Gastrocnemius medialis (tissue), 4 donors: ENCODE measurements at regions not wholly inside any gene's neighbourhood (a gene's known extent, or its start where the extent isn't known, plus 50 kb on each side); places are given as distances from the start of the nearest gene placed in this dataset.
A peak's percentile ranks its signal among the peaks of the same experiment; 100 is the strongest.

Source experiments
- ATAC-seq, 2 donors: fragments of 150-250 bp; one replicate each; pipeline ENCODE4 v1.9.1; 2016
- DNase-seq, 2 donors: peaks; one replicate each; pipeline ENCODE4 v3.0.0-alpha.2; 2019
- H3K27ac ChIP-seq, 4 donors: fragments of 200-600 bp; sonication (generic); 1 replicate in 1 of 4; 2 replicates in 3 of 4; pipeline ENCODE4 v1.5.1; 2016 to 2018; ENCODE audit warnings: mild to moderate bottlenecking in 2 of 4, moderate library complexity in 1 of 4
- H3K27me3 ChIP-seq, 3 donors: fragments of 200-600 bp; sonication (generic) in 2 of 3; 1 replicate in 1 of 3; 2 replicates in 2 of 3; pipeline versions ENCODE4 v1.5.1 to v1.6.0; 2016 to 2019; ENCODE audit warnings: mild to moderate bottlenecking in 1 of 3, moderate library complexity in 1 of 3
- H3K36me3 ChIP-seq, 2 donors: fragments of 200-600 bp; sonication (generic) in 1 of 2; one replicate each; pipeline ENCODE4 v1.5.1; 2017 to 2018
- H3K4me1 ChIP-seq, 2 donors: fragments of 200-600 bp; sonication (generic) in 1 of 2; one replicate each; pipeline ENCODE4 v1.5.1; 2016 to 2017; ENCODE audit warnings: mild to moderate bottlenecking in 2 of 2
- H3K4me3 ChIP-seq, 4 donors: fragments of 200-600 bp; sonication (generic) in 3 of 4; 1 replicate in 1 of 4; 2 replicates in 3 of 4; pipeline ENCODE4 v1.5.1; 2016 to 2019; ENCODE audit warnings: mild to moderate bottlenecking in 2 of 4
- H3K9me3 ChIP-seq, 3 donors: fragments of 200-600 bp; sonication (generic) in 2 of 3; 1 replicate in 1 of 3; 2 replicates in 2 of 3; pipeline ENCODE4 v1.5.1; 2016 to 2019
- POLR2A ChIP-seq, 2 donors: fragments of 450-650 bp; IDR thresholded peaks; one replicate each; pipeline ENCODE4 v1.6.1; 2017; ENCODE audit warnings: antibody characterized with exemption in 2 of 2, mild to moderate bottlenecking in 2 of 2, moderate library complexity in 2 of 2
- in situ Hi-C, 4 donors: fragments of 200-750 bp; cut with MboI; loops; one replicate each; pipeline versions ENCODE4 v1.15.0 to v1.8.0; 2017; ENCODE audit warnings: low sequenced_read_pairs in 4 of 4
- intact Hi-C: fragments of 100-400 bp; cut with DNase I; formaldehyde crosslinking; loops from one replicate; pipeline ENCODE4 v1.15.1; 2023; ENCODE audit warnings: low total_unique reads
- TF ChIP-seq, protein P1 (sequence below), 5 experiments: fragments of 450-650 bp in 3 of 5; fragments of 200-600 bp in 2 of 5; sonication (generic) in 2 of 5; IDR thresholded peaks in 4 of 5; conservative IDR thresholded peaks in 1 of 5; 1 replicate in 4 of 5; 2 replicates in 1 of 5; pipeline ENCODE4 v1.5.1; 2016 to 2019; ENCODE audit warnings: antibody characterized with exemption in 5 of 5, mild to moderate bottlenecking in 3 of 5, moderate library complexity in 3 of 5

DNA sequence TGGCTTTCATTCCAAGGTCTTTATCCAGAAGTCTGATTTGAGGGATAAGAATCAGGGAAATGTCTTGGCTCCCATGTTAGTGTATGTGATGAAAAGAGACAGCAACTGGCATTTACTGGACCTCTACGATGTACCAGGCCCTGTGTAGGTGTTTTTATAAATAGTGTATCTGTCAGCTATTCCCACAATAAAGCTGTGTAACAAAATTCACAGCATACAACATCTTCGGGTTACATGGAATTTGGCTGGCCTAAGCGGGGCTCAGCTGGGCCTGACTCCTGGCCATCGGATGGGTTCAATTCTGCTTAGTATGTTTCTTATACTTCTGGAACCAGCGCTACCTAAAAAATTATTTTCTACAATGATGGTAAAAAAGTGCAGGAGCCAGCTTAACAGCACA is 128.2 kb downstream of the SNX5 start:
- in situ Hi-C loops (no loop called here), intact Hi-C loops (no loop called here)
- H3K27ac ChIP-seq = no peak overlapping the region
- H3K4me1 ChIP-seq = peaks cover 13 to 21% of the 10 kb centered on the region in 2 donors
- no peak for ATAC-seq
- no peak overlapping the region for H3K4me3 ChIP-seq
- DNase-seq = no peak
- H3K9me3 ChIP-seq = no peaks in the 10 kb centered on the region
- H3K36me3 ChIP-seq = no peaks in the 10 kb centered on the region
- TF ChIP-seq, protein P1, sequence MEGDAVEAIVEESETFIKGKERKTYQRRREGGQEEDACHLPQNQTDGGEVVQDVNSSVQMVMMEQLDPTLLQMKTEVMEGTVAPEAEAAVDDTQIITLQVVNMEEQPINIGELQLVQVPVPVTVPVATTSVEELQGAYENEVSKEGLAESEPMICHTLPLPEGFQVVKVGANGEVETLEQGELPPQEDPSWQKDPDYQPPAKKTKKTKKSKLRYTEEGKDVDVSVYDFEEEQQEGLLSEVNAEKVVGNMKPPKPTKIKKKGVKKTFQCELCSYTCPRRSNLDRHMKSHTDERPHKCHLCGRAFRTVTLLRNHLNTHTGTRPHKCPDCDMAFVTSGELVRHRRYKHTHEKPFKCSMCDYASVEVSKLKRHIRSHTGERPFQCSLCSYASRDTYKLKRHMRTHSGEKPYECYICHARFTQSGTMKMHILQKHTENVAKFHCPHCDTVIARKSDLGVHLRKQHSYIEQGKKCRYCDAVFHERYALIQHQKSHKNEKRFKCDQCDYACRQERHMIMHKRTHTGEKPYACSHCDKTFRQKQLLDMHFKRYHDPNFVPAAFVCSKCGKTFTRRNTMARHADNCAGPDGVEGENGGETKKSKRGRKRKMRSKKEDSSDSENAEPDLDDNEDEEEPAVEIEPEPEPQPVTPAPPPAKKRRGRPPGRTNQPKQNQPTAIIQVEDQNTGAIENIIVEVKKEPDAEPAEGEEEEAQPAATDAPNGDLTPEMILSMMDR (IDR thresholded peaks at IDR 0.05 in 4 of 5, conservative IDR thresholded peaks at IDR 0.05 in 1 of 5) = no peak
- no peak for TF ChIP-seq POLR2A (IDR thresholded peaks at IDR 0.05)
- H3K27me3 ChIP-seq = no peaks in the 10 kb centered on the region

- in situ Hi-C loops = no loop called here
- Histone ChIP-seq H3K27me3 (no peaks in the 10 kb centered on the region), H3K9me3 (no peaks in the 10 kb centered on the region), H3K4me1 (peaks cover 21 to 27% of the 10 kb centered on the region in 2 donors), H3K4me3 (no peak overlapping the region), H3K27ac (no peak overlapping the region), H3K36me3 (no peaks in the 10 kb centered on the region)
- ATAC-seq (no peak), DNase-seq (no peak)
- intact Hi-C loops = no loop called here
- TF ChIP-seq POLR2A (IDR thresholded peaks at IDR 0.05) = no peak
These were observed 129.7 kb downstream of the SNX5 start for GRCh38 chr20:17838921-17839320.

DNA sequence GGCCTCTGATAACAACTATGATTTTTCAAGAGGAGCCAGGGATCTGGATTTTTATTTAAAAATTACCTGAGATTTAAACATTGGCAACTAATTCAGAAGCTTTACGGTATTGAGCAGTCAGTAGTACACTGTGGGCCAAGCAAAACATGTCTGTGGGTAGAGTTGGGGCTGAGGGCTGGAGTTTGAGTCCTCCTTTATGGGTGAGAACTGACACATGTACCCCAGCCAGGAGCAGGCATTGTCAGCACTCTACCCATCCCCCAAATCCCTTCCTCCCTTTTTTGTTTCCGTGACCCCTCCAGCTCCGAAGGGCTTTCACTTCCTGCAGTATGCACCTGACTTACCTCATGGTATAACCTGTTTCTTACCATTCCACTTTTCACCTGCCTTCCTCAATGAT is 131.4 kb downstream of the SNX5 start:
- no peak for TF ChIP-seq POLR2A (IDR thresholded peaks at IDR 0.05)
- TF ChIP-seq, protein P1 (IDR thresholded peaks at IDR 0.05 in 4 of 5, conservative IDR thresholded peaks at IDR 0.05 in 1 of 5) = no peak
- intact Hi-C loops = no loop called here
- DNase-seq (no peak), ATAC-seq (no peak)
- no peaks in the 10 kb centered on the region for H3K9me3 ChIP-seq
- peak overlapping the region in 3 of 4 donors; percentile 69 to 81 (median 75) for H3K27ac ChIP-seq
- H3K27me3 ChIP-seq = no peaks in the 10 kb centered on the region
- no peaks in the 10 kb centered on the region for H3K36me3 ChIP-seq
- in situ Hi-C loops = no loop called here
- H3K4me1 ChIP-seq = peaks cover 13 to 17% of the 10 kb centered on the region in 2 donors
- no peak overlapping the region for H3K4me3 ChIP-seq

- H3K4me1 ChIP-seq = peaks cover 13 to 17% of the 10 kb centered on the region in 2 donors
- no peak for TF ChIP-seq POLR2A (IDR thresholded peaks at IDR 0.05)
- TF ChIP-seq, protein P1 (IDR thresholded peaks at IDR 0.05 in 4 of 5, conservative IDR thresholded peaks at IDR 0.05 in 1 of 5) = no peak
- H3K27ac ChIP-seq = peak overlapping the region; percentile 69 to 81 (median 74)
- H3K36me3 ChIP-seq = no peaks in the 10 kb centered on the region
- no peaks in the 10 kb centered on the region for H3K27me3 ChIP-seq
- ATAC-seq (peak; percentile 78 to 80), DNase-seq (peak; percentile 29 to 61)
- H3K9me3 ChIP-seq = no peaks in the 10 kb centered on the region
- H3K4me3 ChIP-seq = no peak overlapping the region
- intact Hi-C loops = no loop called here
- in situ Hi-C loops = no loop called here
These were observed 132.2 kb downstream of the SNX5 start for GRCh38 chr20:17836303-17836861.

- no peaks in the 10 kb centered on the region for H3K36me3 ChIP-seq
- H3K27ac ChIP-seq = peak overlapping the region; percentile 69 to 81 (median 74)
- intact Hi-C loops = no loop called here
- no peaks in the 10 kb centered on the region for H3K27me3 ChIP-seq
- H3K9me3 ChIP-seq = no peaks in the 10 kb centered on the region
- ATAC-seq (peak in 1 of 2 donors; percentile 43), DNase-seq (no peak)
- in situ Hi-C loops = no loop called here
- TF ChIP-seq, protein P1 (IDR thresholded peaks at IDR 0.05 in 4 of 5, conservative IDR thresholded peaks at IDR 0.05 in 1 of 5) = no peak
- TF ChIP-seq POLR2A (IDR thresholded peaks at IDR 0.05) = no peak
- no peak overlapping the region for H3K4me3 ChIP-seq
- peaks cover 13 to 17% of the 10 kb centered on the region in 2 donors for H3K4me1 ChIP-seq
These were observed 132.7 kb downstream of the SNX5 start for GRCh38 chr20:17835934-17836300.
